ENCODE measurements at regions not wholly inside any gene's neighbourhood (a gene's known extent, or its start where the extent isn't known, plus 50 kb on each side); places are given as distances from the start of the nearest gene placed in this dataset.

- Histone ChIP-seq H4K20me1 (replicated peaks; ENCODE audit: control insufficient read depth, extremely low read depth, insufficient read depth, low read length) (no peaks in the 10 kb centered on the region), H3K9me3 (replicated peaks; ENCODE audit: control insufficient read depth, insufficient read depth, low read length) (no peaks in the 10 kb centered on the region), H3K27ac (ENCODE audit: insufficient read depth, low read depth, low read length) (no peak overlapping the region), H3K9me1 (replicated peaks; ENCODE audit: control insufficient read depth, extremely low read depth, insufficient read depth, low read length) (no peaks in the 10 kb centered on the region), H3K27me3 (ENCODE audit: control insufficient read depth in 2 of 2, insufficient read depth in 2 of 2, low read length in 2 of 2) (no peaks in the 10 kb centered on the region), H2AFZ (ENCODE audit: low read depth, low read length) (no peak overlapping the region), H3K36me3 (ENCODE audit: control insufficient read depth in 2 of 2, extremely low read depth in 1 of 2, insufficient read depth in 2 of 2, low read length in 2 of 2) (no peaks in the 10 kb centered on the region), H3K4me1 (ENCODE audit: control insufficient read depth, extremely low read depth, insufficient read depth, low read length) (no peaks in the 10 kb centered on the region), H3K4me2 (ENCODE audit: insufficient read depth, low read length) (no peak overlapping the region), H3K9ac (replicated peaks; ENCODE audit: extremely low read depth, insufficient read depth, low read length) (no peak overlapping the region), H3K4me3 (replicated peaks in 1 of 3; ENCODE audit: insufficient read depth in 1 of 3, low read depth in 1 of 3, low read length in 3 of 3) (no peak overlapping the region), H3K79me2 (ENCODE audit: control insufficient read depth, insufficient read depth, low read length) (no peaks in the 10 kb centered on the region)
- intact Hi-C loops (cut with micrococcal nuclease), result no loop called here
- dilution Hi-C loops (cut with MboI; ENCODE audit: extremely low pct_ligation_motif_present, low sequenced_read_pairs), result no loop called here
- ChIA-PET POLR2A (no interaction called here), CTCF (no interaction called here)
- FAIRE-seq (no peak), DNase-seq (ENCODE audit: low read depth, low spot score) (no peak)
- BruUV-seq (replicated peaks), result no TSS peak
- TF ChIP-seq GATA2 (IDR thresholded peaks at IDR 0.05; ENCODE audit: insufficient read depth, insufficient read length, low read depth, low read length) (no peak), CTCF (IDR thresholded peaks at IDR 0.05; ENCODE audit: extremely low read depth in 1 of 2, insufficient read depth in 1 of 2, low read depth in 1 of 2, low read length in 2 of 2) (no peak)
Observed at GRCh38 chr9:2524601-2525000, 97.0 kb upstream of the VLDLR start.

- intact Hi-C loops (cut with micrococcal nuclease), result no loop called here
- no peak for TF ChIP-seq POLR2A (IDR thresholded peaks at IDR 0.05; ENCODE audit: low read depth, low read length)
- TF ChIP-seq POLR2AphosphoS5 (IDR thresholded peaks at IDR 0.05; ENCODE audit: insufficient read depth, low read depth, low read length), result no peak
- no peak for TF ChIP-seq MYC (IDR thresholded peaks at IDR 0.05; ENCODE audit: low read depth, low read length)
- no peak for TF ChIP-seq MAX (IDR thresholded peaks at IDR 0.05; ENCODE audit: insufficient read depth, insufficient read length)
- no peak for TF ChIP-seq GATA2 (IDR thresholded peaks at IDR 0.05; ENCODE audit: insufficient read depth, insufficient read length, low read depth, low read length)
- TF ChIP-seq EZH2 (IDR thresholded peaks at IDR 0.05; ENCODE audit: borderline replicate concordance, low read depth, low read length, severe bottlenecking), result no peak
- TF ChIP-seq JUN (IDR thresholded peaks at IDR 0.05; ENCODE audit: borderline replicate concordance, insufficient read depth, insufficient read length, low read depth), result no peak
- no peak for TF ChIP-seq FOS (IDR thresholded peaks at IDR 0.05; ENCODE audit: borderline replicate concordance, insufficient read depth, low read length)
- H3K27me3 ChIP-seq (ENCODE audit: control insufficient read depth in 2 of 2, insufficient read depth in 2 of 2, low read length in 2 of 2), result no peaks in the 10 kb centered on the region
- H3K4me2 ChIP-seq (ENCODE audit: insufficient read depth, low read length), result no peak overlapping the region
- DNase-seq (ENCODE audit: low read depth, low spot score), result no peak
- CTCF ChIA-PET, result no interaction called here
- no peaks in the 10 kb centered on the region for H3K36me3 ChIP-seq (ENCODE audit: control insufficient read depth in 2 of 2, extremely low read depth in 1 of 2, insufficient read depth in 2 of 2, low read length in 2 of 2)
- dilution Hi-C loops (cut with MboI; ENCODE audit: extremely low pct_ligation_motif_present, low sequenced_read_pairs), result no loop called here
- FAIRE-seq, result no peak
- no peaks in the 10 kb centered on the region for H3K9me1 ChIP-seq (replicated peaks; ENCODE audit: control insufficient read depth, extremely low read depth, insufficient read depth, low read length)
- no peak overlapping the region for H3K4me3 ChIP-seq (replicated peaks in 1 of 3; ENCODE audit: insufficient read depth in 1 of 3, low read depth in 1 of 3, low read length in 3 of 3)
- no peaks in the 10 kb centered on the region for H4K20me1 ChIP-seq (replicated peaks; ENCODE audit: control insufficient read depth, extremely low read depth, insufficient read depth, low read length)
- no TSS peak for BruUV-seq (replicated peaks)
- H3K4me1 ChIP-seq (ENCODE audit: control insufficient read depth, extremely low read depth, insufficient read depth, low read length), result no peaks in the 10 kb centered on the region
- H2AFZ ChIP-seq (ENCODE audit: low read depth, low read length), result no peak overlapping the region
- POLR2A ChIA-PET, result no interaction called here
- no peaks in the 10 kb centered on the region for H3K79me2 ChIP-seq (ENCODE audit: control insufficient read depth, insufficient read depth, low read length)
- H3K27ac ChIP-seq (ENCODE audit: insufficient read depth, low read depth, low read length), result no peak overlapping the region
- no peak overlapping the region for H3K9ac ChIP-seq (replicated peaks; ENCODE audit: extremely low read depth, insufficient read depth, low read length)
- H3K9me3 ChIP-seq (replicated peaks; ENCODE audit: control insufficient read depth, insufficient read depth, low read length), result no peaks in the 10 kb centered on the region
Observed at GRCh38 chr9:2525147-2525546, 96.4 kb upstream of the VLDLR start.
